GM21723 (cell line): ENCODE measurements at regions not wholly inside any gene's neighbourhood (a gene's known extent, or its start where the extent isn't known, plus 50 kb on each side); places are given as distances from the start of the nearest gene placed in this dataset.
A peak's percentile ranks its signal among the peaks of the same experiment; 100 is the strongest.
"Not testable (repeated sequence)": the region's sequence is repeated elsewhere in the genome, so short reads cannot be mapped to it uniquely, and the experiment has no call there.

Experiments
- ATAC-seq: cut with Tn5 transposase; IDR thresholded peaks from one replicate; pipeline ENCODE4 v1.9.1; 2021; ENCODE audit warnings: mild to moderate bottlenecking, moderate library complexity; ENCODE audit not compliant: unreplicated experiment

- ATAC-seq, result no peak
Observed at GRCh38 chr3:3346556-3346955, 167.1 kb upstream of the CRBN start.

DNA sequence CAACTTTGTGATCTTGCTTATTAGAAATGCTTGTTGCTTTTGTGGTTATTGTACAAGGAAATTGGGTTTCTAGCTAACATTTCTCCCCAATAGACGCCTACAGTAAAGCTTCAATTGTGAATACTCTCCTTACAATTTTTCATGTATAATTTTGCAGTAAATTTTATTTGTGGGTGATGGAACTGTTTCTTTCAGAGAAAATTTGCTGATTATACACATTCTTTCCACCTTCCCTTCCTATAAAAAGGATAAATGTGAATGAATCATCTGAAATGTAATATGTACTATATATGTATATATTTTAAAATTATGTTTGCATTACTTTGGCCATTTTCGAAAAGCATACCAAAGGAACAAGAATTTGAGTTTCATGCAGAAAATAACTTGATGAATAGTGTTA is 162.7 kb upstream of the CRBN start:
- no peak for ATAC-seq

DNA sequence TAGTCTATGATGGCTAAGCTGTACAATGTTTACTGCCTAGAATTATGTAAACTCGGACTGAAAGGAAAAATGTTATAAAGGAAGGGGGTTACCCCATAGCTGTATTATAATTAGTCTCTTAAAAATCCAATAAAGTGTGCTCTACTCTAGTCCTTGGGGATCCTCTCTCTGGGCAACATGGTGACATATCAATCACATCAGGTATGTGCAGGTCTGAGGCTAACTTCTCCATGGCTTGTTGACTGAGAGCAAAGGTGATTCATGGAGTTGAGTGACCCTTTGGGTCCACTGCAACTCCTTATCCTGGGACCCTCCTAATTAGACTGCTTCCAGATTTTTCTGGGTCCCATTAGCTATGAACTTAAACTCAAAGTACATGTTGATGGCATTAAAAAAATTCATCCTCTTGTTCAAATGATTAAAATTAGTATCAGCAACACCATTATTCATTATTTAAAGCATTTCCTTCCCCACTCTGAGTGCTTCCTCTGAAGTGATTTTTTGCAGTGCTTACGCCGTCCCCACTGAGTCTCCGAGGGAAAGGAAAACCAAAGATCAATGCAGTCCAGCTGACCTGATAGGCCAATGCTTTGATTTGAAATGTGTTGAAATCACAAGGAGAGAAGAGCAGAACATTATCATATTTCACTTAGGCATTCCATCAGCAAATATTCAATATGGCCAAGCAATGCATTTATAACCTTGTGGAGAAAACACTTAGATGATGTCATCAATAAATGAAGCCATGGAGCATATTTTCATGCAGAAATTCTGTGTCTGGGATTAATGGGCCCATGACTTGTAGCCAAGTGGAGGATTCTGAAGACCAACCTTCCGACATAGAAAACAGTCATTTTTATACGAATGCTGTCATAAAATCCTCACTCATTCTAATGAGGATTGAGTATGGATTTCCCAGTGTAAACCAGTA is 161.7 kb upstream of the CRBN start:
- no peak for ATAC-seq

DNA sequence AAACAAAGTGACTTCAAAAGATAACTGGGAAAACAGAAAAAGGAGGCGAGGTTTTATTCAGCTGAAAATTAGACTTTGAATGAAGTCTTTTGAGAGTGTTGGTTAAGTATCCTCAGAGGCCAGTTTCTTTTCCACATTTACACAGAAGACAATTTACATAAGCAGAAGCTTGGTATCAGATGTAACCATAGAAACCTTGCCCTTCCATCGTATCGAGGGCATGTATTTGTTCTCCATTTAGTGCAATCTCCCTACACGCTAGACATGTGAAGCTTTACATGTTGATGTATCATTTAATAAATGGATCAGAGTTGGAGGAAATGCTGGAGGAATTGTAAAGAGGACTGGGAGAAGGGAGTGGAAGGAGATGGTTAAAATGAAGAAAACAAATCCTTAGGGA is 161.0 kb upstream of the CRBN start:
- no peak for ATAC-seq

DNA sequence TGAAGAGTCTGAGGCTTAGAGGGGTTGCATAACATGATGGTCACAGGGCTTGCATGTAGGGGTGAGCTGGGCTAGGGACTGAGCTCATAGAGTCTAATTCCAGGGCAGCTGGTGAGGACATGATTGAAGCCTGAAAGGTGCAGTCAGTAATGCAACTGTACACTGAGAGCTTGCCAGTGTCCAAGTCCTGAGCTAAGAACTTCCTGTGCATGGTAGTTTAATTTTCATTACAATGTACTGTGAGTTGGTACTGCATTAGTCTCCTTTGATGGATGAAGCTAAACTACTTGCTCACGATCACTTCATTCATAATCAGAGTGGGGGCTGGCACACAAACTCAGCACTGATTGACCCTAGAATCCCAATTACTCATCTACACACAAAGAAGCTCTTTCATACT is 156.4 kb upstream of the CRBN start:
- no peak for ATAC-seq

DNA sequence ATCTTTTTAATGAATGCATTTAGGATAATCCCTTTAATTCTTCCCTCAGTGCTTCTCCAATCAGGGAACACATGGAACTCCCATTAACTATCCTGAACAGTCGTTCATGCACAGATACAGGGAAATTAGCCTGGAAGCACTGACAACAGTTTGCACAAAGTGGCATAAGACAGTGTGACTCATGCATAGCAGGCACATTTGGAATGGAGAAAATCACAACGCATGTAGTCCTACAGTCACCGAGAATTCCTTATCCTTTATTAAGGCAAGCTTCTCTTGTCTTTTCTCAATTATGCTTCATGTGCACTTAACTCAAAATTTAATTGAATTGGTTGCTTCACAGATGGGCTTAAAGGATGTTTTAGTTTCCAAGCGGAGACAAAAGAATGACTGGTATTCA is 155.0 kb upstream of the CRBN start:
- ATAC-seq, result no peak

- ATAC-seq, result no peak
Observed at GRCh38 chr3:3333571-3333970, 154.1 kb upstream of the CRBN start.

GRCh38 chr3:3316521-3316920 is 137.0 kb upstream of the CRBN start:
- ATAC-seq, result no peak

GRCh38 chr3:3315846-3316245 is 136.4 kb upstream of the CRBN start:
- ATAC-seq, result no peak

DNA sequence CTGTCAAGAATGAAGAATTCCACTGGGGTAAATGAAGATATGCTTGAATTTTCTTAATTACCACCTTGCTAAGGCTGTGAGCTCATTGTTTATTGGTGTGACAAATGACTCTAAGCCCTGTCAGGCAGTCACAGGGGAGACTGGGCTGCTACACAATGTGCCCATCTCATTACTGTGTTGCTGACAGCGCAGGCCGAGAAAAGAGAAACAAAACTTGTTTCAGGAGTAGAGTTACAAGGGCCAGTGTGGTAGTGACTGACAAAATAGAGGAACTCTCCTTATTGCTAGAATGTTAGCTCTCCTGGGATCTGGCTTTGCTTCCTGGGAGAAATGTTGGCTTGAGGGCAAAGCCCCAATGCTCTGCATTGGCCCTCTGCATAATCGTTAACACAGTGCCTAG is 130.4 kb upstream of the CRBN start:
- ATAC-seq, result no peak

DNA sequence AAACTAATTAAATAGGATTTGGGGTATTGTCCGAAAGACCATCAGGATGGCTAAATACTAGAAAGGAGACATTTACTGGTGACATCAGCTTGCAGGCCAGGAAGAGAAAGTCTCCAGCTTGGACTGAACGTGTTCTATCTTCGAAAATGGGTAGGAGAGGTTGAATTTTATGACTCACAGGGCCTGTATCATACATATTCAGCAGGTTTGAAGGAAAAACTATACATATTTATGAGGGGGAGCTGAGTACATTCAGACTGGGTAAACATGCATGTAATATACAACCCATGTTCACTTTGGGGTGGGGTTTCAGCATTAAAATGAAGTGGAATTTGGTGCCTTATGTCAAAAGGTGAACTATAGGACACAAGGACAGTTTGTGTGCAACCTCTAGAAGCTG is 129.3 kb upstream of the CRBN start:
- ATAC-seq, result no peak

GRCh38 chr3:3307491-3307890 is 128.0 kb upstream of the CRBN start:
- ATAC-seq, result no peak

DNA sequence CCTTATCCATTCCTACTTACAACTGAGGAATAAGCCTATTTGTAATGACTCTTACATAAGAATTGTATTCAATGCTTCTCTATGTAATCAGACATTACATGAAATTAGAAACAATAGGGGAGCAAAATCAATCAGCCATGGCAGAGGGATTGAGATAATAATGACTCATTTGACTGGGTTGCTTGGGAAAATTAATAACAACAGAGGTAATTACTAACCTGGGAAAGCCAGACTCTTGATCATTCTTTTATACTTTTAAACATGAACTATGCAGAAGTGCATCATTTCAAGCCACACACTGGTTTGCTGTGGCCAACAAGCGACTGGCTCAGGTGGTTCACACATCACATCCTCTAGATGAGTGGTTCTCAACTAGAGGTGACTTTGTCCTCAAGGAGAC is 126.3 kb upstream of the CRBN start:
- no peak for ATAC-seq

DNA sequence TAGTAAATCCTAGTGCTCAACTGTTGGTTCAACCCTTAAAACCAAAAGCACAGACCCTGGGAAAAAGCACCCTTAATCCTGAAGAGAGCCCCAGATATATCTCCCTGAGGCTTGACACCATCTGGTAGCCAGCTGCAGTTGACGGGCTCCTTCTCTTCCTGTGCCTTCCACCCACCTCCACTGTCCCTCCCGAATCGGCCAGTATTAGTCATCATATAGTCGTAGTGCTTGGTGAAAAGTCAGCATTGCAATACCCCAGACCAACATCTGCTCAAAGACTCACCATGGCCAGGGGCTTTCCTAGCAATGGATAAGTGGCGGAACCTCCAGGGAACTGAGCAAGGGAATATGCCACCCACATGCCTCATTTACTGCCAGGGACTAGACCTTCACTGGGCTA is 125.6 kb upstream of the CRBN start:
- ATAC-seq, result no peak

- no peak for ATAC-seq
Observed at GRCh38 chr3:3303636-3304035, 124.1 kb upstream of the CRBN start.

- no peak for ATAC-seq
Observed at GRCh38 chr3:3302964-3303363, 123.5 kb upstream of the CRBN start.

GRCh38 chr3:3301476-3301875 is 122.0 kb upstream of the CRBN start:
- no peak for ATAC-seq

DNA sequence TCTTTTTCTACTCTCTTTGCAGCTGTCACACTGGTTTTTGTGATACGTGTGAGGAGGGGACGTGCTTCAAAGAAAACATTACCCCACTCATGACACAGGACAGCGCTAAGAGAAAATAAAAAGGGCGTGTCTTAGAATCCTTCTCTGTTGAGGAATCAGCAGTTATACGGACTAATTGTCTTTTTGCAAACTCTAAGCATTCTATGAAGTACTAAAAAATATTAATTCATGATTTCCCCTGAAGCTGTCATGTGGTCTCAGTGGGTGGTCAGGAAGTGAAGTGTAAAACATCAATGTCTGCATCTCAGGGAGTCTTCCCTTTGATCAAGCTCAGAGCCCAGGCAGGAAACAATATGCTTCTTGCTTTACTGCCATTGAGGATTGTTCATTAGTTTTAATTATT is 117.5 kb upstream of the CRBN start:
- no peak for ATAC-seq

- no peak for ATAC-seq
Observed at GRCh38 chr3:3295586-3295985, 116.1 kb upstream of the CRBN start.

GRCh38 chr3:3291756-3292283 is 112.3 kb upstream of the CRBN start:
- ATAC-seq, result not testable (repeated sequence)

DNA sequence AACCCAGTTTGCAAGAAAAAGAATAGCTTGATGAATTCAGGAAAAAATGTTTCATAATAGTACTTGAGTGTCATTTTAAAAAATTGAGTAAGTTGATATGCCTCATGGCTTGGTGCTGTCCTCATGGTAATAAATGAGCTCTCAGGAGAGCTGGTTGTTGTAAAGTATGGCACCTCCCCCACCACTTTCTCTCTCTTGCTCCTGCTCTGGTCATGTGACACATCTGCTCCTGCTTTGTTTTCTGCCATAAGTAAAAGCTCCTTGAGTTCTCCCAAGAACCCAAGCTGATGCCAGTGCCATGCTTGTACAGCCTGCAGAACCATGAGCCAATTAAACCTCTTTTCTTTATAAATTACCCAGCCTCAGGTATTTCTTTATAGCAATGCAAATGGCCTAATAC is 108.8 kb upstream of the CRBN start:
- no peak for ATAC-seq

GRCh38 chr3:3286014-3286413 is 106.5 kb upstream of the CRBN start:
- ATAC-seq, result no peak

GRCh38 chr3:3281024-3281423 is 101.5 kb upstream of the CRBN start:
- ATAC-seq, result peak; percentile 79
